ENCODE measurements at regions not wholly inside any gene's neighbourhood (a gene's known extent, or its start where the extent isn't known, plus 50 kb on each side); places are given as distances from the start of the nearest gene placed in this dataset.

DNA sequence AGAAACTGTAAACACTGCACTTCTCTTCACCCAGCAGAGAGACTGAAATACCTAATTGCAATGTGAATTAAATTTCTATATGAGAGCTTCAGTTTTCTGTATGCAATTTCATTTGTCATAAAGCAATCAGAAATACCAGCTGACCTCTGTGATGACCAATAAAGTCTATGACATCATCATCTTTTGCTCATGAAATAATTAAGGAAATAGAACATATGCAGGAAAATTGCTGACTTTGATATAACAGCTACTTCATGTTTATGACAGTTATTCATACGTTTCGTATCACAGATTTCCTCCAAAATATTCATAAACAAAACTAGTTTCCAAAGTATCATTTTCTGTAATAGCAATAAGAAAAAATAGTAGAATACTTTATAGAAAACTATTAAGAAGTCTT lies 652.3 kb downstream of the SLCO4C1 start:
- no peaks in the 10 kb centered on the region for H4K20me1 ChIP-seq (replicated peaks; ENCODE audit: control insufficient read depth, insufficient read depth, low read length)
- TF ChIP-seq ZNF316 (IDR thresholded peaks at IDR 0.05) = peak; percentile 43; the same call in 1 of the 2 replicates
- TF ChIP-seq, protein P1, sequence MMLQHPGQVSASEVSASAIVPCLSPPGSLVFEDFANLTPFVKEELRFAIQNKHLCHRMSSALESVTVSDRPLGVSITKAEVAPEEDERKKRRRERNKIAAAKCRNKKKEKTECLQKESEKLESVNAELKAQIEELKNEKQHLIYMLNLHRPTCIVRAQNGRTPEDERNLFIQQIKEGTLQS (IDR thresholded peaks at IDR 0.05) = peak; percentile 21; the same call in 1 of the 2 replicates
- TF ChIP-seq, protein P1 (CRISPR knock-in tag; conservative IDR thresholded peaks at IDR 0.05) = no peak
- TF ChIP-seq, protein P2, sequence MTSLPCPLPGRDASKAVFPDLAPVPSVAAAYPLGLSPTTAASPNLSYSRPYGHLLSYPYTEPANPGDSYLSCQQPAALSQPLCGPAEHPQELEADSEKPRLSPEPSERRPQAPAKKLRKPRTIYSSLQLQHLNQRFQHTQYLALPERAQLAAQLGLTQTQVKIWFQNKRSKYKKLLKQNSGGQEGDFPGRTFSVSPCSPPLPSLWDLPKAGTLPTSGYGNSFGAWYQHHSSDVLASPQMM (CRISPR knock-in tag; IDR thresholded peaks at IDR 0.05) = no peak
- peak; percentile 27; the same call in 1 of the 2 replicates for TF ChIP-seq C11orf30 (IDR thresholded peaks at IDR 0.05; ENCODE audit: low read depth)
- TF ChIP-seq ZNF57 (CRISPR knock-in tag; IDR thresholded peaks at IDR 0.05) = no peak
- H3K4me2 ChIP-seq (ENCODE audit: insufficient read depth, low read length) = no peak overlapping the region
- WGBS (ENCODE audit: insufficient coverage, low coverage, missing lambda C conversion rate) = 3% methylated on average over 2 of the region's 2 CpGs
- no peak overlapping the region for H3K4me3 ChIP-seq
- H3K36me3 ChIP-seq (ENCODE audit: control insufficient read depth, insufficient read depth, low read length) = no peaks in the 10 kb centered on the region
- DNase-seq (ENCODE audit: extremely low read depth in 1 of 4, low spot score in 3 of 4) (no peak), ATAC-seq (no peak), FAIRE-seq (no peak)
- H3K9ac ChIP-seq (ENCODE audit: insufficient read depth in 1 of 2, low read depth in 2 of 2, low read length in 2 of 2) = no peak overlapping the region
- no peaks in the 10 kb centered on the region for H3K27me3 ChIP-seq (ENCODE audit: control insufficient read depth in 2 of 2, insufficient read depth in 2 of 2, low read length in 2 of 2)
- H3K9me1 ChIP-seq (ENCODE audit: control insufficient read depth, insufficient read depth, low read length) = no peaks in the 10 kb centered on the region
- in situ Hi-C loops (cut with MboI) = no loop called here
- ChIA-PET CTCF (ENCODE audit: low intra/inter-chr PET ratio) (no interaction called here), POLR2A (no interaction called here)
- no TSS peak for BruUV-seq (replicated peaks)
- H3K9me3 ChIP-seq (replicated peaks; ENCODE audit: control insufficient read depth, insufficient read depth, low read depth, low read length) = no peaks in the 10 kb centered on the region
- H3K4me1 ChIP-seq (replicated peaks in 1 of 2; ENCODE audit: control insufficient read depth in 2 of 2, insufficient read depth in 2 of 2, low read length in 2 of 2) = no peaks in the 10 kb centered on the region
- no peak overlapping the region for H2AFZ ChIP-seq (ENCODE audit: low read depth, low read length)
- H3K27ac ChIP-seq (ENCODE audit: extremely low read depth, low read depth, low read length) = no peak overlapping the region
- H3K79me2 ChIP-seq (ENCODE audit: control insufficient read depth, insufficient read depth, low read length) = no peaks in the 10 kb centered on the region
- intact Hi-C loops (cut with micrococcal nuclease) = no loop called here

All from K562 (cell line).